GM18505 (cell line): ENCODE measurements at regions not wholly inside any gene's neighbourhood (a gene's known extent, or its start where the extent isn't known, plus 50 kb on each side); places are given as distances from the start of the nearest gene placed in this dataset.

Source experiments
- ATAC-seq: cut with Tn5 transposase; IDR thresholded peaks from one replicate; pipeline ENCODE4 v1.9.1; 2021; ENCODE audit not compliant: unreplicated experiment
- POLR2A ChIP-seq: IDR thresholded peaks from 4 replicates; pipeline ENCODE4 v1.6.1; 2011; ENCODE audit warnings: borderline replicate concordance; ENCODE audit not compliant: insufficient read depth, insufficient read length; ENCODE audit errors: extremely low read depth

- no peak for TF ChIP-seq POLR2A
- no peak for ATAC-seq
These were observed 1493.6 kb downstream of the AACS start for GRCh38 chr12:126558810-126559209.

- no peak for TF ChIP-seq POLR2A
- no peak for ATAC-seq
These were observed 1501.8 kb downstream of the AACS start for GRCh38 chr12:126567016-126567415.

- no peak for TF ChIP-seq POLR2A
- no peak for ATAC-seq
These were observed 1504.5 kb downstream of the AACS start for GRCh38 chr12:126569706-126570105.

- no peak for TF ChIP-seq POLR2A
- ATAC-seq, result no peak
These were observed 1505.3 kb downstream of the AACS start for GRCh38 chr12:126570566-126570965.

- ATAC-seq, result no peak
- no peak for TF ChIP-seq POLR2A
These were observed 1506.9 kb downstream of the AACS start for GRCh38 chr12:126572170-126572569.

GRCh38 chr12:126581655-126582054 is 1516.4 kb downstream of the AACS start:
- no peak for TF ChIP-seq POLR2A
- ATAC-seq, result no peak

GRCh38 chr12:126582231-126582630 is 1517.0 kb downstream of the AACS start:
- no peak for TF ChIP-seq POLR2A

GRCh38 chr12:126588586-126589249 is 1523.5 kb downstream of the AACS start:
- no peak for ATAC-seq
- TF ChIP-seq POLR2A, result no peak

More at GRCh38 chr12:126582231-126582630, 1517.0 kb downstream of the AACS start:
- ATAC-seq, result no peak

- no peak for TF ChIP-seq POLR2A
- no peak for ATAC-seq
These were observed 1526.3 kb downstream of the AACS start for GRCh38 chr12:126591533-126591932.

- TF ChIP-seq POLR2A, result no peak
- ATAC-seq, result no peak
These were observed 1536.2 kb downstream of the AACS start for GRCh38 chr12:126601184-126602170.

- no peak for TF ChIP-seq POLR2A
- no peak for ATAC-seq
These were observed 1537.4 kb downstream of the AACS start for GRCh38 chr12:126602612-126603011.

- TF ChIP-seq POLR2A, result no peak
- ATAC-seq, result no peak
These were observed 1541.9 kb downstream of the AACS start for GRCh38 chr12:126607157-126607556.

GRCh38 chr12:126607867-126608266 is 1542.6 kb downstream of the AACS start:
- TF ChIP-seq POLR2A, result no peak
- no peak for ATAC-seq

GRCh38 chr12:126608607-126609175 is 1543.5 kb downstream of the AACS start:
- ATAC-seq, result no peak
- no peak for TF ChIP-seq POLR2A

- no peak for TF ChIP-seq POLR2A
- no peak for ATAC-seq
These were observed 1551.2 kb downstream of the AACS start for GRCh38 chr12:126616441-126616840.
